HG03439 (cell line): ENCODE measurements at regions not wholly inside any gene's neighbourhood (a gene's known extent, or its start where the extent isn't known, plus 50 kb on each side); places are given as distances from the start of the nearest gene placed in this dataset.
"Not testable (repeated sequence)": the region's sequence is repeated elsewhere in the genome, so short reads cannot be mapped to it uniquely, and the experiment has no call there.

ENCODE experiments used
- ATAC-seq: cut with Tn5 transposase; IDR thresholded peaks from one replicate; pipeline ENCODE4 v1.9.1; 2021; ENCODE audit warnings: mild to moderate bottlenecking, moderate library complexity; ENCODE audit not compliant: unreplicated experiment

DNA sequence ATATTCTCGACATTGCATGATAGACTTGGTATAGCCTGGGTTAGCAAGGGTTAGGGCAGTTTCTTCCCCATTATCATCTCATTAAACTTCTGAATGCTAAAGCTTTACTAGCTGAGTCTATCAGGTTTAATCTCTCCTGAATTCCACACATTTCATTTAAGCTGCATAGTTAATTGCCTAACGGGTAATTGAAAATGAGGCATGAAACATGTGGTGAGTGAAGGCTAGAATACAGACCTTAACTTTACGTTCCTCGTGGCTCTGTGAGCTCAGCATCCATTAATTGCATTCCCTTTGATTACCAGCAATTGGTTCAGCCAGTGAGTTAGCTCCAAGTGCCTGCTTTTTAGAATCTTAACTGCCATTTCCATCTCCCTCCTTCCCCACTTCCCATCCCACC is 126.5 kb upstream of the MEX3C start:
- no peak for ATAC-seq

DNA sequence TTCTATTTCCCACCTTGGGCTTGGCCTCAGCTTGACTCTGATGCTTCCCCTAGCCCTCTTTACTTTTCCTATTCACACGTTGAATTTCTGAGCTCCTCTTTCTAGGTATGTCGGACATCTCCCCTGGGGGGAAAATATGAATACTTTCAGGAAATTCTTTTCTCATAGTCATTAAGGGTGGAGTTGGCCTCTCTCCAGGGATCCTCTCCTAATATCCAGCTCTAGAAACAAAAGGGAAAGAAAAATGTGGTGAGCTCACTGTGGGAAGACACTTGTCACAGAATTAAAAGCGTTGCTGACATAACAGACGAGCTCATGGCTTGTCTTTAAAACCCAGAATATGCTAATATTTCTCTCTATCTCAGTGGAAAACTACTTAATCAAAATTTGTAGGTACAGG is 132.7 kb upstream of the MEX3C start:
- ATAC-seq = no peak

DNA sequence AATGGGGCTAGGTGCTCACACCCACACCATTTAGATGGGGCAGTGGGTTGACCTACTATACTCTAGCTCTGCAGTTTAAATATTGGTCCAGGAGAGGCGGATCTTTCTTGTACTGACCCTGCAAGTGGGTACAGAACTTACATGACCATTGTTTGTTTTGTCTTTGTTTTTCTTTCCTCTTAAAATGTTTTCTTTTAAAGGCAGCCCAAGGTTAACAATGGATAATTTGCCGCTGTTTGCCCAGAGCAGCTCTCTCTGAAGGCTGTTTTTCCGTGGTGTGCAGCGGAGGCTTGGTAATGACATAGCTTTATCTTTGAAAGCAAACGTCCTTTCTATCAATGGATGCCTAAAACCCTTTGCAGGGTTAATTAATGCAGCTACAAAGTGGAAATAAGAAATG is 133.3 kb upstream of the MEX3C start:
- ATAC-seq = no peak

DNA sequence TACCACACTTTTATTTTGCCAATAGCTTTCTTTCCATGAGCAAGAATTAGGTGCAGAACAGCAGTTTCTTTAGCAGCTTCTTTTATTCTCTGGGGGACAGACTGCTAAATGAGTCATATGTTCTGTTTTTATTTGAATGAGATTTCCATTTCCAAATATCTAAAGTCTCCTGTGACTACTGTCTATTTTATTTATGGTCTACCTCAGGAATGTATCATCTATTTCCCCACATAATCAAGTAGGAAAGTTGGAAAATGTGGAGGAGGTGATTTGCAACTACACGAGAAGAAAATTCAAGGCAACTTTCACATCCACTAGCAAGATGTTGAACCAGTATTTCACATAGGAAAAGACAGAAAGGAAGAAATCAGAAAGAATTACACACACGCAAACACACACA is 139.9 kb upstream of the MEX3C start:
- no peak for ATAC-seq

DNA sequence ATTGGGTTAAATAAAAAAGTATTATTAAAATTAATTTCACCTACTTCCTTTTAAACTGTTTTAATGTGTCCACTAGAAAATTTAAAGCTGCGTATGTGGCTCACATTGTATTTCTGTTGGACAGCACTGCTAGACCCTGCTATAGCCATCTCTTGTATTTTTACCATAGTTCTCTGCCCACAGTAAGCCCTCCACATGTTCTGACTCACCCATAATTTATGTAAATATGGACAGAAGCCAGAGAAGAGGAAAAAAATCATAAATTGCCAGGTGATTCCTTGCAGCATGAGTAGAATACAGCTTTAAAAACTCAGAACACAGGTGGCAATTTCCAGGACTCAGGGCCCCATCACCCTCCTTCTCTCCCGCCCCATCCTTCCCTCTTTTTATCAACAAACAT is 142.4 kb upstream of the MEX3C start:
- no peak for ATAC-seq

DNA sequence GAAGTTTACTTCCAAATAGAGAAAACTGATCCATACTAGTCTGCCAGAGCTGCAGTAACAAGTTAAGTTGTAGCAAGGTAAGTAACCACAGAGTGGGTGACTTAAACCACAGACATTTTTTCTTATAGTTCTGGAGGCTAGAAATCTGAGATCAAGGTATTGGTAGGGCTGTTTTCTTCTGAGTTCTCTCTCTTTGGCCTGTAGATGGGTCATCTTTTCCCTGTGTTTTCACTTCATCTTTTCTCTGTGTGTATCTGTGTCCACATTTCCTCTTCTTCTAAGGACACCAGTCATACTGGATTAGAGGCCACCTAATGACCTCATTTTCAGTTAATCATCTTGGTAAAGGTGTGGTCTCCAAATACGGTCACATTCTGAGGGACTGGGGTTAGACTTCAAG is 142.9 kb upstream of the MEX3C start:
- no peak for ATAC-seq

DNA sequence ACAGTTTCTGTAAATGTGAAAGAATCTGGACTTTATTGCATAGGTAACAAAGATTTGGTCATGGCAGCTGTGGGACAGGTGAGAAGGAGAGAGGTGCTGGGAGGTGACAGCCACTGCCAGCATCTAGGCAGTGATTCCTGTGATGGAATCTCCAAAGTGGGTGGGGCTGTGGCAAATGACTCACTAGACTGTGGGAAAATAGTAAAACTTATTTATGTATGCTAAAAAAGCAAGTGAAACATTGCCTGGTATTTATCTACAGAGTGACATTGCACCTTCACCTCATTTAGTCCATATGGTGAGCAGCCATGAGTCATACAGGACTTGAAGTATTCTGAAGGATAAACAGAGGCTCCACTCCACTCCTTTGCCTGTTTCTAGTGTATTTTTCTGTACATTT is 145.3 kb upstream of the MEX3C start:
- ATAC-seq = no peak

DNA sequence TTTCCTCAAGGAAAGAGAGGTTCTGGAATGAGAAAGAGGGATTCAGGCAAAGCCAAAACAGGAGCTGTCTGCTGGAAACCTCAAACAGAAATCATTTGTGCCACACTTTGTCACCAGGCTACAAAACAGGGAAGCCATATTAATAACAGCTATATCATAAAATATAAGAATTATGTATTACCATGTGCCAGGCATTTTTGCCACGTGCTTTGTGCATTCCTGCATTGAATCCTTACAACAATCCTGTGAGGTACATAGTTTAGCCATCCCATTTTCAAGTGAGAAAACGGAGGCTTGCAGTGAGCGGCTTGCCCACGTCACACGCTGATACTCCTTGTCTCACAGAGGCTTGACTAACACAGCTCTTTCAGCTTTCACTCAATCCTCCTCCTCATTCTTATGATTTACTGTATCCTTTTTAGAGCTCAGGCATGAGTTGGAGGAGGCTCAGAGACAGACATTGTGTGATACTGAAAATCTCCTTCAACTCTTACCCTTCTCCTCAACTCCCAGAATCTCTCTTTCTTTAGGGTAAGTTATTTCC is 148.4 kb upstream of the MEX3C start:
- no peak for ATAC-seq

DNA sequence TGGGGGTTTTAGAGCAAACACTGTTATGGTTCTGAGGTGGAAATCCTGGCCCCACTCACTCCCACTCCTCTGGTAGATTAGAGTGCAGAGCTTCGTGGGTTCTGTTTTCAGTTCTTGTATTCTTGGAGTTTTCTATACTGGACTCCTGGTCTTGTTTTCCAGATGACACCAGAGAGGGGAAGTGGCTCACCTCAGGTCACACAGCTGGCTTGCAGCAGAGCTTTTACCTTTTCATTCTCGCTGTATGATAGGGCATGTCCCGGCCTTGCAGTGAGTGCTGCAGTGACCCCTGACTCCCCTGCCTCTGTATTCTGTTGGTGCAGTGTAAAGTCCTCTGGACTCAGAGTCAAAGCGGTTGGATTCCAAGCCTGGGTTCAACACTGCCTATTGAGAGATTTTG is 148.9 kb upstream of the MEX3C start:
- ATAC-seq = no peak

DNA sequence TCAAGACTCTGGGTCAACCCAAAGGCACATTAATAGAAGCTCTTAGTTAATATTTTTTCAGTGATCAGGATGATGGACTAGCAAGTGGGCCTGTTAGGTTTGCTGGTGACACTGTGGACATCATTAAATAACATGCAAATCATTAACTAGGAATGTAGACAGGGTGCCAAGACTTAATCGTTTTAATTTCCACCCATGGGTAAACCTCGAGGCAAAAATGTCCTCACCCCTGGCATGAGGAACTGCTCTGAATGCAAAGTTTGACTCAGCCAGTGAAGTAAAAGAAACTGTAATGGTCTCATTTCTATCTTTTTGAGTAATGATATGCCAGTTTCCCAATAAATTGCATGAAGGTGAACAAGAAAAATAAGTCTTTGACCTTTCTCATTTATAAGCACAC is 152.6 kb upstream of the MEX3C start:
- no peak for ATAC-seq

DNA sequence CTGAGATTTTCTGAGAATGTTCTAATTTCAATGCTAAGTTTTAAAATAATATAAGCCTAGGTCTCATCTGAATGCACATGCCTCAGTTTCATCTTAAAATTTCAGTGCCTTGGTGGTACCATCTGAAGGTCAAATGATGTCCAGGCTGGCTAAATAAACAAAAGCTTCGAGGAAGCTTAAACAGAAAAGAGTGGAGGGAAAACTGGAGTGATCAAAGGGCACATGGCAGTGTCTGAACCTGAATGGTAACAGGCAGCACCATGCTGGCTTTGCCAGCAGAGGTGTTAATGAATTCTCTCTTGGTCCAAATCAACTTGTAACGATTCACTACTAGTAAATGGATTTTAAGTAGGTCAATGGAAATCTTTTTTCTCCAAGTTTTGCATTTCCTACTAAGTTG is 158.4 kb upstream of the MEX3C start:
- no peak for ATAC-seq

DNA sequence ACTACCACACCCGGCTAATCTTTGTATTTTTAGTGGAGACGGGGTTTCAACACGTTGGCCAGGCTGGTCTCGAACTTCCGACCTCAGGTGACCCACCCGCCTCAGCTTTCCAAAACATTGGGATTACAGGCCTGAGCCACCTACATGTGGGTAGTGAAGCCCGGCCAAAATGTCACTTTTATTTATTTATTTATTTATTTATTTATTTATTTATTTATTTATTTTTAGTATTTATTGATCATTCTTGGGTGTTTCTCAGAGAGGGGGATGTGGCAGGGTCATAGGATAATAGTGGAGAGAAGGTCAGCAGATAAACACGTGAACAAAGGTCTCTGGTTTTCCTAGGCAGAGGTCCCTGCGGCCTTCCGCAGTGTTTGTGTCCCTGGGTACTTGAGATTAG is 162.8 kb upstream of the MEX3C start:
- not testable (repeated sequence) for ATAC-seq

DNA sequence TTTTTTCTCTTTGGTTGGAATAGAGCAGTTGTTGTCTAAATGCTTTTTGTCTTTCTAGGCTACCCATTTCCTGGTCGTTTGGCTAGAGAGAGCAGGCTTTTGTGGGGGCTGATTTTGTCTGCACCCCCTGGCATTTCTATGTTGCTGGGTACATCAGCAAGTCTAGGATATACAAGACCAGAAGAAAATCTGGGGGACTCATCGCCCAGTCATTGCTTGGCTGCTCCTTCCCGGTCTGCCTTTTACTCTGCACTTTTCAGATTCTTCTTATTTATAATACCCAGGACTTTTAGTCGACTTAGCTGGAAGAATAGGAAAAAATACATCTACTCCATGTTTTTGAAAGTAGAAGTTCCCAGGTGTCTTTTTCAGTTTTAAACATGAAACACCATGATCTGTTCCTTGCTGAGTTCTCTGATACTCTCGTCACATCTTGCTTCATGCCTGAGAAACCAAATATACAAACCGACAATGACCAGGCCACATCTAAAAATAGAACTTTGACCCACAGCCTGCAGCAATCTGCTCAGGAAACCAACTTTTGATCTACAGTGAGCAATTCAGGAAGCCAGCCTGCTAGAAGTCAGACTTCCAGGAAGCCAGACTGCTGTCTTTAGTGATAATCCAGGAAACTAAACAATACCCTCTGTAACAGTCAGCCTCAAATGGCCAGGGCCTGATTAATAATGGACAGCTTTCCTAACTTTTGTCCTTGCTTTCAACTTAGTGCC is 163.8 kb upstream of the MEX3C start:
- no peak for ATAC-seq

DNA sequence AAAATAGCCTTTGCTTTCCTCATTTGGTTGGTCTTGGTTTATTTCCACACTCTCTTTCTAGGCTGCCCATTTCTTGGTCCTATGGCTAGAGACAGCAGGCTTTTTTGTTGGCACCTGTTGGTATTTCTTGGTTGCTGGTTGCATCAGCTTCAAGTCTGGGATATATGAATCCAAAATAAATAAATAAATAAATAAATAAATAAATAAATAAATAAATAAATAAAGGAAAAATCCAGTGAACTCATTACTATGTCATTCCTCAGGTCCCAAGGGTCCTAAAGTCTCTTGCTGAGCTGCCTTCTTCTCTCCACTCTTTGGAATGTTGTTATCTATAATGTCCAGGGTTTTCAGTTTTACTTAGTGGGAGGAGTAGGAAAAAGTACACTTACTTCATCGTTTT is 165.9 kb upstream of the MEX3C start:
- no peak for ATAC-seq

DNA sequence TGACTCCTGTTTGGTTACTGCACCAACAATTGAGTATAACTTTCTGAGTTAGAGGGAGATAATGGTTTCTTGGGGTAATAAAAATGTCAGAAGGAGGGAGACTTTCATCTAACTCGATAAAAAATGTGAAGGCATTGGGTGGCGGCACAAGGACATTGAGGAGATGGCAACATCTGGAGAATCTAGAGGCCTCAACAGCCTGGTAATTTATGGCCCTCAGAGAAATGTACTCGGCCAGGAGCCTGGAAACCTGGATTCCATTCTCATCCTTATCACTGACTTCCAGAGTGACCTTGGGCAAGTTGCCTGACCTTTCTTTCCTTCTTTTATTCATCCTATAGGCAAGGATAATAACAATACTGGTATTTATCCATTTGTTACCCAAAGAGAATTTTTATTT is 173.5 kb upstream of the MEX3C start:
- ATAC-seq = no peak

DNA sequence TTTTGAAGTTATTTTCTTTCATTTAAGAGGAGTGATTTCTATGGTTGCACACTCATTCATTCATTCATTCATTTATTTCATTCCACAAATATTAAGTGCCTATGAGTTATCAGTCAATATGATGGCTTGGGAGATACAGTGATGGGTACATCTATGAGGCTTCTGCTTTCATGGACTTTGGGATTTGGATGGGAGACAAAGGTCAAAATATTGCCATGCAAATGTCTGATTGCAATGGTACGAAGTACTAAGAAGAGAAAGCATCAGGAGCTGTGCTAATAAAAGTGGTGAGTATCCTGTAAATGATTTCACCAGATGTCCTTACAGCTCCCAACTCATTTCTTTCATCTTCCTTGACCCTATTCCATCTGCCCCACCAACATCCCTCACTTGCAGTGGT is 174.4 kb upstream of the MEX3C start:
- ATAC-seq = no peak

DNA sequence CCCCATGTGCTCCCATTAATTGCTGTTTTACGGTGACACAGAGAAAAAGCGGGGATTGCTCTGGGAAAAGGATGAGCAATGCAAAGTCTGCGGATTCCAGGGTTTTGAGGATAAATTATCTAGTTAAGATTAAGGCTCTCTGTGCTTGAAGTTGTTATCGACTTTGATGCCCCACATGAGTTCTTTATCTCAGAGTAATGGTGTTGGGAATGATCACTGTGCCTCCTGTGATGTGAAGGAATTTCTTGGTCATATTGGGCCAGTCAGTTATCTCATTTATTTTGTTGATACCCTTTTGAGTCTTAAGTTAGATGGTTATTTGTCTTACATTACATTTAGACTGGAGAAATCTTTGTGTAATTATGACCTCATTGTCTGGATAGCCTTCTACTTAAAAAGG is 184.6 kb upstream of the MEX3C start:
- no peak for ATAC-seq

DNA sequence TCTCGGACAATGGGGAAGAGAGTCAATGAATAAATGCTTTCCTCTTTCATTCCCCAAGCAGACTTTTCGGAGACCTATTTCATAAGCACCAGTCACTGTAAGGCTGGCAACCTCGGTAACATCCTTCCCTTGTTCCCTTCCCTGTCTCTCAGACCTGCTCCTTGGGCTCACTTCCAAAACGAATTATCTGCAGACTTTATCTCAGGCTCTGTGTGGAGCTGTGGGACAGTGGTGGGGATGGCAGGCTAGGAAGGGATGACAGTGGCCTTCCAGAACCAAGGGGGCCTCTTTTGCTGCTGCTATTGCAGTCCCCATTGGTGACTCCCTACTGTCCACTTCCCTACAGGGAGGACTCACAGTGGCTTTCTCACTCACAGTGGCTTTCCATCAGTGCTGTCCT is 185.6 kb upstream of the MEX3C start:
- no peak for ATAC-seq

DNA sequence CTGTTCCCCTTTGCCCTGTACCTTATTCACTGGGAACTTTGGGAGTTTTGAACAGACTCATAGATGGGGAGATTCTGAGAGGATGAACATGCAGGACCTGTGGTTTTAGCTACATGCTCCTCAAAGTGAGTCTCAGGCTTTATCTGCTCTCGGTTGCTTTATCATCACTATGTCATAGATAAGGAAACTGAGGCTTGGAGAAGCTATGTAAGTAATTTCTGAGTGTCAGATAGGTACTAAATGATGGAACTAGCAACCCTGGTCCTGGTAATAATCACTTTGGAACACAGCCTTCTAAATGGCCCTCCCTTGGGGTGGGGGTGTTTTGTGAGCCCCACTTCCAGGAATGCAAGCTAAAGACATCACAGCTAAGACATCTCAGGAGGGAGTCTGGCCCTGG is 186.2 kb upstream of the MEX3C start:
- no peak for ATAC-seq

DNA sequence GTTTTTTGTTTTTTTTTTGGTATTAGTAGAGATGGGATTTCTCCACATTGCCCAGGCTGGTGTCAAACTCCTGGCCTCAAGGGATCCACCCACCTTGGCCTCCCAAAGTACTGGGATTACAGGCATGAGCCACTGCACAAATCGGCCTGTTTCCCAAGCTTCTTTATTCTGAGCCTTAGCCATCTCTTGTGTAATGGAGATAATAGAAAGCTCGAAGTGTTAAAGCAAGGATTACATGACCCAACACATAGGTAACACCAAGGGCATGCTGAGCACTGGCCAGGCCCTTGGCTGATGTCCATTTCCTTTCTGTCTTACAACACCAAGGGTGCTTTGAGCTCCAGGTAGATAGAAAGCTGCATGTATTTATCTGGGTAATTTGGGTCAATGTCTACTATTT is 187.8 kb upstream of the MEX3C start:
- no peak for ATAC-seq

DNA sequence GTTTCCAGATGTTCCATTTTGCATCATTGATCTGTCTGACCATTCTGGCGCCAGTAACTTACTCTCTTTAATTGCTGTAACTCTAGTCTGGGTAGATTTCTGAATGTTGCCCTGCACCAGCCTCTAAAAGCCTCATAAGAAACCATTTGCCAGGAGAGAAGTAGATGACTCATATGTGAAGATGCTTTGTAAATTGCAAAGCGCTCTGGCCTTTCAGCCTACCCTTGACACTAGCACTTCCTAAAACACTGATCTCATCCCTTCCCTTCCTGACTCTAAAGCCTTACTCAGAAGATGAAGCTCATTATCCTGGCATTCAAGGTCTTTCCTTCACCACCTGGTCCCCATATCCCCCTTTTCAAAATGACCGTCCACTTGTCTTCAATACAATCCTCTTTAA is 193.2 kb upstream of the MEX3C start:
- no peak for ATAC-seq

DNA sequence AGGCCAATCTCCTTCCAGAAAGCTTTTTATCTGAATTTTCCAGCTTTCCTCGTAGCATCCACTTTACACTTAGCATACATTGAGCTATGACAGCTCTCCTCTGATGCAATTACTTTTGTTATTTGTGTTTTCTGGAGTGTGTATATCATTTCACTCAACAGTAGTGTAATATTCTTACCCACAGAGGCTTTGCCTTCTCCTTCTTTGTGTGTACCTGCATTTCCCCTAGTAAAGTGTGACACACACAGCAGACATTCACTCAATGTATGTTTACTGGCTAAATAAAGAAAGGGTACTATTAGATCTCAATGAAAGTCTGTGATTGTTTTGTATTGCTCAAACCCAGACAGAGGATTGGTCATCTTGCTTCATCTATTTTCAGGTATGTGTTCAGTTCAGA is 193.7 kb upstream of the MEX3C start:
- ATAC-seq = no peak

DNA sequence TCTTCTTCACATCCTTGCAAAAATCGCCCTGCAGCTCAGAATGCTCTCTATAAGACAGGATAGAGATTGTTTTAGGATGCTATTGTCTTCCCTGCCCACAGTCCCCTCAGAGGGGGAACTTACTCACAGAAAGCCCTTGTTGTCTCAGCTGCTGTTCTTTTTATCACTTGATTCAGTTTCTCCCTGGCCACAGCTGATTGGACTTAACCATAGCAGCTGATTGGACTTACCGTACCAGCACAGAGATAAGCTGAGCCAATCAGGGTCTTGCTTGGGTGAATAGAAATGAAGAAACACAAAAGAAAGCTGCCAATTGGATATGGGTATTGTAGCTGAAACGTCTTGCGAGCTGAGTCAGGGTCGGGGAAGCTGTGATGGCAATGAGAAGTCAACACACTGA is 194.2 kb upstream of the MEX3C start:
- ATAC-seq = no peak
